GM23338 (cell line): ENCODE measurements at regions not wholly inside any gene's neighbourhood (a gene's known extent, or its start where the extent isn't known, plus 50 kb on each side); places are given as distances from the start of the nearest gene placed in this dataset.

Source experiments
- CREB1 ChIP-seq: fragments of 250-450 bp; sonication (Bioruptor Pico); IDR thresholded peaks from 2 replicates; pipeline ENCODE4 v1.5.0; 2020; ENCODE audit warnings: low read depth, mild to moderate bottlenecking, moderate library complexity
- CTCF ChIP-seq, 2 experiments: fragments of 200-600 bp in 1 of 2; sonication (generic) in 1 of 2; conservative IDR thresholded peaks; 2 replicates each; pipeline versions ENCODE4 v1.5.1 to v1.6.1; 2016 to 2017; ENCODE audit warnings: antibody characterized with exemption in 2 of 2, low read depth in 2 of 2, mild to moderate bottlenecking in 2 of 2, moderate library complexity in 1 of 2
- ETS1 ChIP-seq: IDR thresholded peaks from 2 replicates; pipeline ENCODE4 v1.6.1; 2016; ENCODE audit warnings: antibody characterized with exemption
- EZH2 ChIP-seq: fragments of 200-600 bp; sonication (generic); IDR thresholded peaks from one replicate; pipeline ENCODE4 v1.8.0; 2017; ENCODE audit warnings: antibody characterized with exemption, mild to moderate bottlenecking, low read depth; ENCODE audit not compliant: unreplicated experiment
- EZH2phosphoT487 ChIP-seq: fragments of 200-600 bp; sonication (generic); IDR thresholded peaks from one replicate; pipeline ENCODE4 v1.8.1; 2018; ENCODE audit warnings: antibody characterized with exemption; ENCODE audit not compliant: unreplicated experiment
- JUNB ChIP-seq: IDR thresholded peaks from one replicate; pipeline ENCODE4 v1.6.1; 2016; ENCODE audit warnings: antibody characterized with exemption; ENCODE audit not compliant: unreplicated experiment
- POLR2AphosphoS5 ChIP-seq: IDR thresholded peaks from 2 replicates; pipeline ENCODE4 v1.6.1; 2016; ENCODE audit warnings: antibody characterized with exemption, low read depth
- REST ChIP-seq: IDR thresholded peaks from one replicate; pipeline ENCODE4 v1.6.1; 2018; ENCODE audit warnings: antibody characterized with exemption; ENCODE audit not compliant: unreplicated experiment
- ZNF114 ChIP-seq: fragments of 250-450 bp; sonication (Bioruptor Pico); IDR thresholded peaks from 2 replicates; pipeline ENCODE4 v1.5.0; 2020; ENCODE audit warnings: mild to moderate bottlenecking, moderate library complexity

- TF ChIP-seq CTCF (conservative IDR thresholded peaks at IDR 0.05; ENCODE audit: low read depth in 2 of 2) (no peak), EZH2 (no peak), CREB1 (CRISPR knock-in tag) (no peak), ETS1 (no peak), EZH2phosphoT487 (no peak), REST (no peak), JUNB (no peak), POLR2AphosphoS5 (no peak), ZNF114 (no peak)
Measured at GRCh38 chr4:112894480-112894879, 155.0 kb upstream of the ANK2 start.
